ENCODE measurements at regions not wholly inside any gene's neighbourhood (a gene's known extent, or its start where the extent isn't known, plus 50 kb on each side); places are given as distances from the start of the nearest gene placed in this dataset.

DNA sequence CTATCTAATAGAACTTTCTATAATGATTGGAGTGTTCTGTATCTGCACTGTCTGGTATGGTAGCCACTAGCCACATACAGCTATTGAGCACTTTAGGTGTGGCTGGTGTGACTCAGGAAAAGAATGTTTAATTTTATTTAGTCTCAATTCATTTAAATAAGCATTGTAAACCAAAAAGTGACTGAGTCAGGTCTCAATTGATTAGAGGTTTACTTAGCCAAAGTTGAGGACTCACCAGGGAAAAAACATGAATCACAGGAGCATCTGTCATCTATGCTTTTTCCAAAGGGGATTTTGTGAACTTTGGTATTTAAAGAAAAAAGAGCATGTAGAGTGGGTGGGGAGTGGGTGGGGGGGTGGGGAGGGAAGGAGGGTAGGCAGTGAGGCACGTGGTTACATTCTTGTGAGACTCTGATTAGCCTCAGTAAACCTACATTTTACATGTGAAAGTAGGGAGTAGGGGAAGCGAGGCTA is 473.1 kb downstream of the ATP23 start:
- Histone ChIP-seq H3K36me3 (ENCODE audit: control insufficient read depth, insufficient read depth, low read length) (no peaks in the 10 kb centered on the region), H3K4me3 (ENCODE audit: low read depth, low read length) (no peak overlapping the region), H3K27me3 (ENCODE audit: control insufficient read depth, insufficient read depth, low read length) (no peaks in the 10 kb centered on the region)
- TF ChIP-seq, protein P1, sequence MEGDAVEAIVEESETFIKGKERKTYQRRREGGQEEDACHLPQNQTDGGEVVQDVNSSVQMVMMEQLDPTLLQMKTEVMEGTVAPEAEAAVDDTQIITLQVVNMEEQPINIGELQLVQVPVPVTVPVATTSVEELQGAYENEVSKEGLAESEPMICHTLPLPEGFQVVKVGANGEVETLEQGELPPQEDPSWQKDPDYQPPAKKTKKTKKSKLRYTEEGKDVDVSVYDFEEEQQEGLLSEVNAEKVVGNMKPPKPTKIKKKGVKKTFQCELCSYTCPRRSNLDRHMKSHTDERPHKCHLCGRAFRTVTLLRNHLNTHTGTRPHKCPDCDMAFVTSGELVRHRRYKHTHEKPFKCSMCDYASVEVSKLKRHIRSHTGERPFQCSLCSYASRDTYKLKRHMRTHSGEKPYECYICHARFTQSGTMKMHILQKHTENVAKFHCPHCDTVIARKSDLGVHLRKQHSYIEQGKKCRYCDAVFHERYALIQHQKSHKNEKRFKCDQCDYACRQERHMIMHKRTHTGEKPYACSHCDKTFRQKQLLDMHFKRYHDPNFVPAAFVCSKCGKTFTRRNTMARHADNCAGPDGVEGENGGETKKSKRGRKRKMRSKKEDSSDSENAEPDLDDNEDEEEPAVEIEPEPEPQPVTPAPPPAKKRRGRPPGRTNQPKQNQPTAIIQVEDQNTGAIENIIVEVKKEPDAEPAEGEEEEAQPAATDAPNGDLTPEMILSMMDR (IDR thresholded peaks at IDR 0.05; ENCODE audit: insufficient read depth, low read depth, low read length) = no peak
- CTCF ChIA-PET = interaction anchor here (0.6 to 1.5 kb wide), 3 partner anchors 11 to 539 kb away, joined by 3 to 4 read pairs (median 3); no protein-coding TSS in a partner anchor
- POLR2A ChIA-PET = no interaction called here
- no peak for DNase-seq (ENCODE audit: low read depth)

DNA sequence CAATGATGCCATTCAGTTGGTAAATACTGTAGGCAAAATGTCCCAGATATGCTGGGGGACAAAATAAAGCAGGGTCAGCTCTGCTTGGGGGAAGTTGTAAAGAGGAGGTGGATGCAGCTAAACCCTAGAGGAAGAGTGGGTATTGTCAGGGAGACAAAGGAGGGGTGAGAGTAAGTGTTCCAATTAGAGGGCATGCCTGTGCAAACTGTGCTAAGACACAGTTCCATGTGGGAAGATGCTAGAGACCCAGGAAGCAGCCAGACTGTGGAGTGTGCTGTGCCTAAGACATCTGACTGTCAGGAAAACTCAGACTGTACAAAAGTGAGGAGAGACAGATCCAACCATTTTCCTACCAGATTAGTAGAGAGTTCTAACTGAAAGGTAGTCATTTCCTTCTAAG is 474.3 kb downstream of the ATP23 start:
- CTCF ChIA-PET = interaction anchor here (0.6 to 3.6 kb wide), 13 partner anchors 10 to 735 kb away, joined by 3 to 13 read pairs (median 3); no protein-coding TSS in a partner anchor
- POLR2A ChIA-PET = no interaction called here
- no peak for DNase-seq (ENCODE audit: low read depth)
- Histone ChIP-seq H3K4me3 (ENCODE audit: low read depth, low read length) (no peak overlapping the region), H3K36me3 (ENCODE audit: control insufficient read depth, insufficient read depth, low read length) (no peaks in the 10 kb centered on the region), H3K27me3 (ENCODE audit: control insufficient read depth, insufficient read depth, low read length) (no peaks in the 10 kb centered on the region)
- TF ChIP-seq, protein P1 (IDR thresholded peaks at IDR 0.05; ENCODE audit: insufficient read depth, low read depth, low read length) = no peak

DNA sequence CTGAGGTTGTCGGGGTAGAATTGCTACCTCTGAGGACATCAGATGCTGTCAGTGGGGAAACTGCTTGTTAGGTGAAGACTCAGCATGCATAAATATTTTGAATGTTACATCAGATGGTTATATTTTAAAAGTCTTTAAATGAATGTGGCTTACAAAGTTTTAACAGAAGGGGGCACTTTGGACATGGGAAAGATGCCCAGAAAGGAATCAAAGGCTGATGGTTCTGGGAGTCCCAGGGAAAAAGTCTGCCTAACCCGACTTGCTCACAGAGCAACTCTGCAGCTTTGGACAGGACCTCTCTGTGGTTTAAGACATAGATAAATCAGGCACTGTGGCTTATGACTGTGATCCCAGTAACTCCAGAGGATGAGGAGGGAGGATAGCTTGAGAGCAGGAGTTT is 474.9 kb downstream of the ATP23 start:
- POLR2A ChIA-PET = no interaction called here
- DNase-seq (ENCODE audit: low read depth) = peak; percentile 75
- CTCF ChIA-PET = interaction anchor here (0.6 to 3.6 kb wide), 15 partner anchors 10 to 735 kb away, joined by 3 to 13 read pairs (median 3); no protein-coding TSS in a partner anchor
- H3K36me3 ChIP-seq (ENCODE audit: control insufficient read depth, insufficient read depth, low read length) = no peaks in the 10 kb centered on the region
- TF ChIP-seq, protein P1 (IDR thresholded peaks at IDR 0.05; ENCODE audit: insufficient read depth, low read depth, low read length) = peak; percentile 44
- no peak overlapping the region for H3K4me3 ChIP-seq (ENCODE audit: low read depth, low read length)
- H3K27me3 ChIP-seq (ENCODE audit: control insufficient read depth, insufficient read depth, low read length) = no peaks in the 10 kb centered on the region

DNA sequence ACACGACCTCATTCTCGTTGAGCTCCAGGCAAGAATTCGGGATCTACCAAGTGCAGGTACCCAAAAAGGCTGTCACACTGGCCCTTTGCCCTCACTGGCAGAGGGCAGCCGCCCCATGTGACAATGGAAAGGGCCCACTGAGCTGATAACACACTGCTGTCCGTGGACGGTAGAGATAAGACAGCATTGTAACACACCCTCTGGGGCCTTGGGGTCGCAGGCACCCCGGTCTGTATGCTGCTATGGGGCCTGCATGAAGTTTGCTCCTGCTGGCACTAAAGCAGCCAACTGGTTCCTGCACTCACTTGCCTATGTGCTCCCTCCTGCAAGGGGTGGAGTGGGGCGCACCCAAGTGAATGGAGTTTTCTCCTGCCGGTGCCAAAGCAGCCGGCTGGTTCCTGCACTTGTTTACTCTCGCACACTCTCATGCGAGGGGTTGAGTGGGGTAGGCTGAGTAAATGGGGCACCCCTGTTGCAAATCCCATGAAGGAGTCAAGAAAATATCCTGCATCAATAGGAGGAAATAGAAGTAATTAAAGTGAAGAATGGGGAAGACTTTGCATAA is 477.9 kb downstream of the ATP23 start:
- Histone ChIP-seq H3K36me3 (ENCODE audit: control insufficient read depth, insufficient read depth, low read length) (no peaks in the 10 kb centered on the region), H3K4me3 (ENCODE audit: low read depth, low read length) (no peak overlapping the region), H3K27me3 (ENCODE audit: control insufficient read depth, insufficient read depth, low read length) (no peaks in the 10 kb centered on the region)
- ChIA-PET CTCF (no interaction called here), POLR2A (no interaction called here)
- no peak for DNase-seq (ENCODE audit: low read depth)
- TF ChIP-seq, protein P1 (IDR thresholded peaks at IDR 0.05; ENCODE audit: insufficient read depth, low read depth, low read length) = no peak

DNA sequence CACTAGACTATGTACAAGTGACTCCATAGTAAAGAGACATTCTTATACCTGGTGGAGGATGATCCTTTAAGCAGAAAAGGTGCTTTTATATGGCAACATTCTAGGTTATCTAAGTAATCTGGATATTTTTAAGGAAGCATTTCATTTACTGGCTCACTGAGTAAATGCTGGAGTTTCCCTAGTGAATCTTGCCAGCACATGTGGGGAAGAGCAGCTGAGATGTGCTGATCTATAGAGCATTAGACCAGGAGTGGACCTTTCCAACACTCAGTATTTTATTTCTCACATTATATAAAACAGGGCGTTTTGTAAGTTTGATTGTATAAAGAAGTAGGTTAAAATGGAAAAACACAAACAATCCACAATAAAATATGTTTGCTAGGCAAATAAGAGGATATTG is 478.5 kb downstream of the ATP23 start:
- CTCF ChIA-PET = interaction anchor here (0.6 to 1.1 kb wide), 3 partner anchors 437 to 1339 kb away, joined by 3 to 4 read pairs (median 3); no protein-coding TSS in a partner anchor
- Histone ChIP-seq H3K27me3 (ENCODE audit: control insufficient read depth, insufficient read depth, low read length) (no peaks in the 10 kb centered on the region), H3K36me3 (ENCODE audit: control insufficient read depth, insufficient read depth, low read length) (no peaks in the 10 kb centered on the region), H3K4me3 (ENCODE audit: low read depth, low read length) (no peak overlapping the region)
- POLR2A ChIA-PET = interaction anchor here (0.6 kb wide), 1 partner anchor 133 kb away, joined by 3 read pairs; no protein-coding TSS in a partner anchor
- DNase-seq (ENCODE audit: low read depth) = no peak
- TF ChIP-seq, protein P1 (IDR thresholded peaks at IDR 0.05; ENCODE audit: insufficient read depth, low read depth, low read length) = no peak
